GM10266 (cell line): ENCODE measurements at regions not wholly inside any gene's neighbourhood (a gene's known extent, or its start where the extent isn't known, plus 50 kb on each side); places are given as distances from the start of the nearest gene placed in this dataset.

Experiments used
- DNase-seq: peaks from one replicate; pipeline ENCODE4 v3.0.0; 2012; ENCODE audit errors: extremely low spot score
- CTCF ChIP-seq: IDR thresholded peaks from 2 replicates; pipeline ENCODE4 v1.5.1; 2012; ENCODE audit warnings: mild to moderate bottlenecking, low read depth; ENCODE audit not compliant: control insufficient read depth, insufficient read depth; ENCODE audit errors: missing control alignments

- no peak for TF ChIP-seq CTCF
- no peak for DNase-seq
Observed at GRCh38 chr3:117128872-117129271, 419.3 kb downstream of the TUSC7 start.

- DNase-seq = no peak
- no peak for TF ChIP-seq CTCF
Observed at GRCh38 chr3:117129516-117129915, 419.9 kb downstream of the TUSC7 start.

GRCh38 chr3:117130222-117130621 is 420.6 kb downstream of the TUSC7 start:
- DNase-seq = no peak
- no peak for TF ChIP-seq CTCF

- TF ChIP-seq CTCF = no peak
- DNase-seq = no peak
Observed at GRCh38 chr3:117131259-117131658, 421.7 kb downstream of the TUSC7 start.

- no peak for TF ChIP-seq CTCF
- DNase-seq = no peak
Observed at GRCh38 chr3:117133066-117133465, 423.5 kb downstream of the TUSC7 start.

- no peak for DNase-seq
- TF ChIP-seq CTCF = no peak
Observed at GRCh38 chr3:117135207-117135606, 425.6 kb downstream of the TUSC7 start.

- DNase-seq = no peak
- TF ChIP-seq CTCF = no peak
Observed at GRCh38 chr3:117136003-117136402, 426.4 kb downstream of the TUSC7 start.
